Activated T-helper 9 cell treated with anti-CD3 and anti-CD28 coated beads, Interleukin-2, amount 50 U/mL, for 16 hours (primary cell): ENCODE measurements at regions not wholly inside any gene's neighbourhood (a gene's known extent, or its start where the extent isn't known, plus 50 kb on each side); places are given as distances from the start of the nearest gene placed in this dataset.
"Not testable (repeated sequence)": the region's sequence is repeated elsewhere in the genome, so short reads cannot be mapped to it uniquely, and the experiment has no call there.

ENCODE experiments used
- DNase-seq: peaks from one replicate; pipeline ENCODE4 v3.0.0-alpha.2; 2020; ENCODE audit warnings: low read depth

GRCh38 chr17:26936645-26937044, 357.3 kb upstream of the WSB1 start:
- DNase-seq: not testable (repeated sequence)

- not testable (repeated sequence) for DNase-seq
Measured at GRCh38 chr17:26937750-26938322, 356.1 kb upstream of the WSB1 start.

GRCh38 chr17:26939755-26940154, 354.2 kb upstream of the WSB1 start:
- not testable (repeated sequence) for DNase-seq

- DNase-seq: not testable (repeated sequence)
Measured at GRCh38 chr17:26940587-26940986, 353.3 kb upstream of the WSB1 start.

- no peak for DNase-seq
Measured at GRCh38 chr17:26962255-26963162, 331.4 kb upstream of the WSB1 start.

GRCh38 chr17:26963163-26963503, 330.8 kb upstream of the WSB1 start:
- no peak for DNase-seq

- not testable (repeated sequence) for DNase-seq
Measured at GRCh38 chr17:26965898-26966624, 327.9 kb upstream of the WSB1 start.

- not testable (repeated sequence) for DNase-seq
Measured at GRCh38 chr17:26966625-26967179, 327.2 kb upstream of the WSB1 start.

- DNase-seq: not testable (repeated sequence)
Measured at GRCh38 chr17:26981845-26982425, 312.0 kb upstream of the WSB1 start.

- DNase-seq: not testable (repeated sequence)
Measured at GRCh38 chr17:26982563-26982962, 311.4 kb upstream of the WSB1 start.

GRCh38 chr17:26987851-26988250, 306.1 kb upstream of the WSB1 start:
- DNase-seq: not testable (repeated sequence)

- not testable (repeated sequence) for DNase-seq
Measured at GRCh38 chr17:26994648-26995047, 299.3 kb upstream of the WSB1 start.

- DNase-seq: not testable (repeated sequence)
Measured at GRCh38 chr17:26996146-26996916, 297.6 kb upstream of the WSB1 start.

GRCh38 chr17:27007734-27008531, 286.0 kb upstream of the WSB1 start:
- not testable (repeated sequence) for DNase-seq

GRCh38 chr17:27009087-27009486, 284.8 kb upstream of the WSB1 start:
- no peak for DNase-seq

- not testable (repeated sequence) for DNase-seq
Measured at GRCh38 chr17:27010138-27010537, 283.8 kb upstream of the WSB1 start.

- DNase-seq: not testable (repeated sequence)
Measured at GRCh38 chr17:27030552-27030951, 263.4 kb upstream of the WSB1 start.

- DNase-seq: no peak
Measured at GRCh38 chr17:27038676-27039075, 255.2 kb upstream of the WSB1 start.

GRCh38 chr17:27045039-27045438, 248.9 kb upstream of the WSB1 start:
- not testable (repeated sequence) for DNase-seq

GRCh38 chr17:27049104-27049784, 244.7 kb upstream of the WSB1 start:
- no peak for DNase-seq
